ENCODE measurements at regions not wholly inside any gene's neighbourhood (a gene's known extent, or its start where the extent isn't known, plus 50 kb on each side); places are given as distances from the start of the nearest gene placed in this dataset.

DNA sequence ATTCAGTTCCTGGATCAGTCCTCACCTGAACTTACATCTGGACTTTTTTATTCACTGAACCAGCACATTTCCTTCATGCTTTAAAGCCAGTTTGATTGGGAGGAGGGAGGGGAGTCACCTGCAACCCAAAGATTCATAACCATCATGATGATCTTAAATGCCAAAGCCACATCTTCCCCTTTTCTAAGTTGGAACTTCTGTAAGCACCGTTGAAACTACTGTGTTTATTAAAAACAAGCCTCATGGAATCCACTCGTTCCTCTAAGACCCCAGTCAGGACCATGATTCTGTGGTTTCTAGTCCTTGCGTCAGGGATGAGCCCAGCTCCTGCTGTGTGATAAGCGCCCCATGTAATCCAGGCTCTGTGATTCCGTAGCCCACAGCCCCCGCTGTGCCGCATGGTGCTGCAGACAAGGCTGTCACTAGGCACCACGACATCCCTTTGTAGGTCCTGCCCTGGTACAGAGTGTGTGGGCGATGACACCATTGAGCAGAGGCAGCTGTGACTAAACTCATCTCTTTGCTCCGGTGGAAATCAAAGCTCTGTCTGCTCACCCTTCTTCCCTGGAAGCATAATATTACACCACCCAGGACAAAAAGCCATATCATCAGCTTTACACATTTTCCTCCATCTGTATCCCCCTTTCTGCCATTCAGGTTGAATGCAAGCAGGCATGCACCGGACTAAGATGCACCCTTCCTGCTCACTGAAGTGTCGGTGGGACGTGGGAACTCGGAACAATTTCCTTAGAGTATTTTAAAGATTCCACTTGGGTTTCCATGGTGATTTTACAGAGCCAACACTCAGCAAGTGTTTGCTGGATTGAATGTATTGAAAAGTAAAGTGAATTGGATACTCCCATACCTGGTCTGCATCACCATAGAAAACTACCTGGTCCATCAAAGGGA lies 132.0 kb upstream of the FSTL4 start:
- no peak for TF ChIP-seq CTCF (IDR thresholded peaks at IDR 0.05; ENCODE audit: control insufficient read depth, extremely low read depth, insufficient read depth)
- no peak for DNase-seq (ENCODE audit: low read depth)
- H3K4me3 ChIP-seq (ENCODE audit: low read depth, low read length): no peak overlapping the region

GRCh38 chr5:133742431-133742988 lies 130.2 kb upstream of the FSTL4 start:
- no peak for TF ChIP-seq CTCF (IDR thresholded peaks at IDR 0.05; ENCODE audit: control insufficient read depth, extremely low read depth, insufficient read depth)
- no peak for DNase-seq (ENCODE audit: low read depth)
- no peak overlapping the region for H3K4me3 ChIP-seq (ENCODE audit: low read depth, low read length)

- TF ChIP-seq CTCF (IDR thresholded peaks at IDR 0.05; ENCODE audit: control insufficient read depth, extremely low read depth, insufficient read depth): no peak
- no peak overlapping the region for H3K4me3 ChIP-seq (ENCODE audit: low read depth, low read length)
- no peak for DNase-seq (ENCODE audit: low read depth)
These were observed 129.5 kb upstream of the FSTL4 start for GRCh38 chr5:133741818-133742355.

GRCh38 chr5:133741396-133741795 lies 129.1 kb upstream of the FSTL4 start:
- no peak overlapping the region for H3K4me3 ChIP-seq (ENCODE audit: low read depth, low read length)
- no peak for DNase-seq (ENCODE audit: low read depth)
- TF ChIP-seq CTCF (IDR thresholded peaks at IDR 0.05; ENCODE audit: control insufficient read depth, extremely low read depth, insufficient read depth): no peak

GRCh38 chr5:133739181-133739780 lies 126.9 kb upstream of the FSTL4 start:
- no peak for TF ChIP-seq CTCF (IDR thresholded peaks at IDR 0.05; ENCODE audit: control insufficient read depth, extremely low read depth, insufficient read depth)
- no peak overlapping the region for H3K4me3 ChIP-seq (ENCODE audit: low read depth, low read length)
- DNase-seq (ENCODE audit: low read depth): no peak

DNA sequence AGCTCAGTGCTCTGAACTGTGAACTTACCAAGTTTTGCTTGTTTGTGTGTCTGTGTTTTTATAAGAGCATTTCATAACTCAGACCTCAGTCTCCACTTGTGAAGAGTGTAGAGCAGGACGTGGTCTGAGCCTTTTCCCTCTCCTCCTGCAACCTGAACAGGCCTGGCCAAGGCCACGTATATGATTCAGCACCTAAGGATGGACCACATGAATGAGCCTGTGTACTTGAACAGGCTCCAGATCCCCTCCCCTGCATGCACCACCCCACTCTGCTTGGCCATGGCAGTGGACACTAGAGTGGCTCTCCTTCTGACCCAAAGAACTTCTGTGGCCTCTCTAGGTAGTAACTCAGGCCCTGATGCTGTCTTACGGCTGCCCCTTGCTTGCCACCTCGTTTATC lies 125.9 kb upstream of the FSTL4 start:
- no peak for DNase-seq (ENCODE audit: low read depth)
- TF ChIP-seq CTCF (IDR thresholded peaks at IDR 0.05; ENCODE audit: control insufficient read depth, extremely low read depth, insufficient read depth): no peak
- no peak overlapping the region for H3K4me3 ChIP-seq (ENCODE audit: low read depth, low read length)

All from LNCaP clone FGC (cell line).